ENCODE measurements at regions not wholly inside any gene's neighbourhood (a gene's known extent, or its start where the extent isn't known, plus 50 kb on each side); places are given as distances from the start of the nearest gene placed in this dataset.

DNA sequence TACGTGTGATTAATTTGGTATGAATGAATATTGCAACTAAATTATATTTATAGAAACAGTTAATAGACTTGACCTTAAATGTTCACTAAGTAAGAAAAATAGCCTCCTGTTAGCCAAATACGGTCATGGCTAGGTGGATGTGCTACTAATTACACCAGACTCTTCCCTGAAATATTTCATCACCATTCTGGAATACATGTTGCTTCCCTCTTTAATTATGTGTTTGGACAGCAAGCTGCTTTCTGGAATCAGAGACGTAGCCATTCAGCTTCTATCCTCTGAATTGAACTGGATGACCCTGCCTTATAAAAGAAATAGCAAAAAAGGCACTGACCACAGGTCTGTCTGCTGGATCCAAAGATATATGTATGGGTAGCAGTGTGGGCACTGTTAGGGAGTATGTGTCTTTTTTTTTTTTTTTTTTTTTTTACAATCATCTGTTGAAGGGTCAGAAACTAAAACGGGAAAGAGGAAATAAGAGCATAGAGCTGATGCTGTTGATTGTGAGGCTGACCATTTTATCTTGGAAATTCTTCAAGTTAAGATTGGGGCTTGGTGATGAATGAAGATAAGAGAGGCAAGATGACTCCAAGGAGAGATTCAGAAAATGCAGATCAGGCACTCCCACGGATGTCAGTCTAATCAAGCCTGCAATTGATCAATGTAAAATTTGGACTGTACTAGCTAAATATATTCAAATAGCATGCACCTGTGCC is 283.2 kb upstream of the HSF2 start:
- Mint-ChIP-seq H3K36me3 (ENCODE audit: low read depth) (no peaks in the 10 kb centered on the region), H3K9me3 (no peaks in the 10 kb centered on the region), H3K27ac (no peak overlapping the region), H3K4me3 (no peak overlapping the region), H3K27me3 (peaks cover under 1% of the 10 kb centered on the region), H3K4me1 (ENCODE audit: low read depth) (no peaks in the 10 kb centered on the region)

DNA sequence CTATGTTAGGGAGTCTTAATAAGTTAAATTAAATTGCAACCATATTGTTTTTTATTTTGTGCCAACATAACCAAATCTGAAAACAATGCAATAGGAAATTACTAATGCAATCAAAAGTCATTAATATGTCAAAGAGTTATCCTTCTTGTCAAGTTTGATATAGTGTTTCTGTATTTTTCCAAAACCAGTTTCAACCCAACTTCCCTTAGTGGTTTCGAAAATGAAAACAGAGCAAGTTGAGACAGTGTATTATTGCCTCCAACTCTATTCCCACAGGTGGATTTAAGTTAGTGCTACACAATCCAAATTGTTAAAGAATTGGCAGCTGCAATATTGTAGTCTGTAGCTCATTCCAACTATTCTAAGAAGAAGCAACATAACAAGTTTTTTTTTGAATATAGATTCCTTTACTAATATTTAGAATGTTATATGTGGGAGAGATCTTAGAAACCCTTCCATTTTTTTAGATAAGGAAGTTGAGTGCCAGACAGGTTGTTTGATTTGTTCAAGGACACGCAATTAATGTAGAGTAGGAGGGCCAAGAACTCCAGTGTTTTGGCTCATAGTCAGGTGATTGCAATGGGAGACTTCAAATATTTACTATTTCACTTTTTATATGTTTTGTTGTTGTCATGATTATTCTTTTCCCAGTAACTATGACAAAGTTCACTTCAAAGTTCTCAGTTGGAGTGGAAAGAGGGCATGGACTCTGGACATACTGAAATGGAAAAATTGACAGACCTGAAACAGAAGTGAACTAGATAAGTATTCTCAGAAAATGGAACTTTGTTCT is 282.4 kb upstream of the HSF2 start:
- no peaks in the 10 kb centered on the region for H3K4me1 Mint-ChIP-seq (ENCODE audit: low read depth)
- H3K36me3 Mint-ChIP-seq (ENCODE audit: low read depth): no peaks in the 10 kb centered on the region
- no peaks in the 10 kb centered on the region for H3K9me3 Mint-ChIP-seq
- H3K27ac Mint-ChIP-seq: no peak overlapping the region
- no peak overlapping the region for H3K4me3 Mint-ChIP-seq
- H3K27me3 Mint-ChIP-seq: no peaks in the 10 kb centered on the region

DNA sequence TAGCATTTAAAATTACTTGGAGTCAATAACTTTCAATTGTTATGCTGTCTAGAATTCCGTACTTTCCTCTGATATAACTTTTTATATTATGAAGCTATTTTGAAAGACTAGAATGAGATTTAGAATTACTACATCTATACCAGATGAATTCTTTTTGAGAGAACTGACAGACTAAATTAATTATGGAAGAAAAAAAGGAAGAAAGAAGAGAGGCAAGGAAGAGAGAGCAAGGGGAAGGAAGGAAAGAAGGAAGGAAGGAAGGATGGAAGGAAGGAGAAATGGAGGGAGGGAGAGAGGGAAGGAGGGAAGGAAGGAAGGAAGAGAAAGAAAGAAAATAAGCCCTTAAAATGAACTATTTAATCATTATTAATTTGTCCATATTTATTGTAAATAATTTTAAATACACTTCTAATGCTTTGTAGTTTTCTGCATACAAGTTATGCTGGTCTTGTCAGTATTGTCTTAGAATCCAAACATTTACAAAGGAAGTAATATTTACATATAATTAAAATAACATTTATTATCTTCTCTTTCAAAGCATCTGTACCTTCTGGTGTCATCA is 280.4 kb upstream of the HSF2 start:
- no peaks in the 10 kb centered on the region for H3K4me1 Mint-ChIP-seq (ENCODE audit: low read depth)
- H3K27me3 Mint-ChIP-seq: no peaks in the 10 kb centered on the region
- H3K27ac Mint-ChIP-seq: no peak overlapping the region
- no peaks in the 10 kb centered on the region for H3K36me3 Mint-ChIP-seq (ENCODE audit: low read depth)
- H3K9me3 Mint-ChIP-seq: no peaks in the 10 kb centered on the region
- no peak overlapping the region for H3K4me3 Mint-ChIP-seq

DNA sequence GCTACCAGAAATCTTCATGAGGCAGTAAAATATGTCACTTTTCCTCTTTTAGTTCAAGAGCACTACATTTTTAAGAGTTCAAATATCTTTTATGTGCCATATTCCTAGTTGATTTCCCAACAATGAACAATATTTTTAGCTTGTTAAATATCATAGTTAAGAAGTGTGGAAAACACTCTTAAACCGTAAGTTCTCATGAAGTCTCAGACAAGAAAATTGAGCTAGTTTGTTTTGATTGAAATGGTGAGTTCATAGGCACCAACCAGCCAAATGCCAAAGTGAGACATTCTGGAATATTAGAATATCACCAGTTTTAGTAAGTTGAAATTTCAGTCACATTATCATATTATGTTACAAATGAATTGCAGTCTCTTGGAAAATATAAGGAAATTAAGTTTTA is 277.2 kb upstream of the HSF2 start:
- H3K4me1 Mint-ChIP-seq (ENCODE audit: low read depth): no peaks in the 10 kb centered on the region
- H3K9me3 Mint-ChIP-seq: no peaks in the 10 kb centered on the region
- H3K4me3 Mint-ChIP-seq: no peak overlapping the region
- H3K27ac Mint-ChIP-seq: no peak overlapping the region
- H3K27me3 Mint-ChIP-seq: no peaks in the 10 kb centered on the region
- H3K36me3 Mint-ChIP-seq (ENCODE audit: low read depth): no peaks in the 10 kb centered on the region

DNA sequence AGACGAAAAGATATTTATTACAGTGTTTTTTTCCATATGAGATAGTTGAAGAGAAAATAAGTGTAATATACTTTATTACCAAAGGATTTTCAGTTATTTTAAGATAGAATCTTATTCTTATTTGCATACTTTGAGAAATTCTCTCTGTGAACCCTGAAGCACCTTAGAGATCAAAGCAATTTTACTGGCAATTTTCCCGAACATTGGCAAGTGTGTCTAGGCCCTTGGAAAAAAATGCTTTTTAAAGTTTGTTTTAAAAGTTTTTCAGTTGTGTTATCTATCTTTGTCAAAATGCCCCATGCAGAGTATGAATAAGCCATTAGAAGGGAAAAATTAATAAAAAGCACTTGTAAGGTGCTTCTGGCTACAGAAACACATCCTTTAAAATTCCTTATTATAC is 276.8 kb upstream of the HSF2 start:
- no peaks in the 10 kb centered on the region for H3K36me3 Mint-ChIP-seq (ENCODE audit: low read depth)
- no peak overlapping the region for H3K27ac Mint-ChIP-seq
- no peaks in the 10 kb centered on the region for H3K4me1 Mint-ChIP-seq (ENCODE audit: low read depth)
- H3K4me3 Mint-ChIP-seq: no peak overlapping the region
- H3K27me3 Mint-ChIP-seq: no peaks in the 10 kb centered on the region
- no peaks in the 10 kb centered on the region for H3K9me3 Mint-ChIP-seq

DNA sequence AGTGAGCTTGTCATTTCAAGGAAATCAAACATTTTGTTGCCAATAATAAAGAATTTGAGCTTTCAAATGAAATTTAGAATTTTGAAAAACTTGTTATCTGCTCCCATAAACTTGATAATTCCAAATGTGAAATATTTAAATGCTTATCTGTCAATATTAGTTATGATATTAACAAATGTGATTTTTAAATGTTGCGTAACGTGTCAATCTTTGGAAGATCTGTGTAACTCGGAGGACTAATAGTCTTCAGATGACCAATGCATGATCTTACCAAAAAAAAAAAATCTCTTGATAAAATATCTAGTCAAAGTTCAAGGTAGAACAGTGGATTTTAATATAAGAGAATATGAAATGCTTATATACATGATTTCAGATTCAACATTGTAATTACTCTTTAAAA is 274.5 kb upstream of the HSF2 start:
- no peaks in the 10 kb centered on the region for H3K36me3 Mint-ChIP-seq (ENCODE audit: low read depth)
- no peaks in the 10 kb centered on the region for H3K27me3 Mint-ChIP-seq
- H3K4me1 Mint-ChIP-seq (ENCODE audit: low read depth): no peaks in the 10 kb centered on the region
- no peak overlapping the region for H3K4me3 Mint-ChIP-seq
- no peak overlapping the region for H3K27ac Mint-ChIP-seq
- H3K9me3 Mint-ChIP-seq: no peaks in the 10 kb centered on the region

DNA sequence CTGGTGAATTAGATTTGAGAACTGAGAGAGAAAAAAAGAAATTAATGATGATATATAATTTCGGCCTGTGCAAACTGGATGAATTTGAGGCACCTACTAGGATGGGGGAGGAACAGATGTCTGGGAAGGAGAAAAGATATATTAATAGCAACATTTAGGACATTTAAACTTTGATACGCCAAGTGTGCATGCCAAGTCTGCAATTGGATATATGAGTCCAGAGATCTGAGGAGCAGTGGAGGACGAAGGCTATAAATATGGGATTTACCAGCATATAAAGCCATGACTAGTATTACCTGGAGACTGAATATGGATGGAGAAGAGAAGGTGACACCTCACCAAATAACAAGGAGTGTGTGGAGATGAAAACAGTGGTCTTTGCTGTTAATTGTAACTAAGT is 272.6 kb upstream of the HSF2 start:
- Mint-ChIP-seq H3K27me3 (no peaks in the 10 kb centered on the region), H3K9me3 (no peaks in the 10 kb centered on the region), H3K27ac (no peak overlapping the region), H3K4me3 (no peak overlapping the region), H3K36me3 (ENCODE audit: low read depth) (no peaks in the 10 kb centered on the region), H3K4me1 (ENCODE audit: low read depth) (no peaks in the 10 kb centered on the region)

DNA sequence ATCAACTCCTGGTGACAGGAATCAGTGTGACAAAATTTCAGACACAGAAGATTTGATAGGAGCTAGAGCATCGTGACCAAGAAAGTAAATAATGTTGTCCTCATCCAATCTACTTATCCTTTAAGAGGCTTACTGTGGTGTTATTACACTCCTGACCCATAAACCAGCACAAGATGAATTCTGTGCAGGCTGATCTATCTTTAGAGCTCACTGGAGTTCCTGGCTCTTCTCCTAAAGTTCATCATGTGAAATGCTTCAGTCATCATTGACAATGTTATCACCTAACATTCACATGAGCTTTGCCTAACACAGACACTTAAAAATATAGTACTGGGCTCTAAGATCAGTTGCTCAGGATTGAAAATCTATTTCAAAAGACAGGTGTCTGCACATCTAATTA is 271.0 kb upstream of the HSF2 start:
- Mint-ChIP-seq H3K27ac (no peak overlapping the region), H3K36me3 (ENCODE audit: low read depth) (no peaks in the 10 kb centered on the region), H3K4me3 (no peak overlapping the region), H3K9me3 (no peaks in the 10 kb centered on the region), H3K27me3 (no peaks in the 10 kb centered on the region), H3K4me1 (ENCODE audit: low read depth) (no peaks in the 10 kb centered on the region)

DNA sequence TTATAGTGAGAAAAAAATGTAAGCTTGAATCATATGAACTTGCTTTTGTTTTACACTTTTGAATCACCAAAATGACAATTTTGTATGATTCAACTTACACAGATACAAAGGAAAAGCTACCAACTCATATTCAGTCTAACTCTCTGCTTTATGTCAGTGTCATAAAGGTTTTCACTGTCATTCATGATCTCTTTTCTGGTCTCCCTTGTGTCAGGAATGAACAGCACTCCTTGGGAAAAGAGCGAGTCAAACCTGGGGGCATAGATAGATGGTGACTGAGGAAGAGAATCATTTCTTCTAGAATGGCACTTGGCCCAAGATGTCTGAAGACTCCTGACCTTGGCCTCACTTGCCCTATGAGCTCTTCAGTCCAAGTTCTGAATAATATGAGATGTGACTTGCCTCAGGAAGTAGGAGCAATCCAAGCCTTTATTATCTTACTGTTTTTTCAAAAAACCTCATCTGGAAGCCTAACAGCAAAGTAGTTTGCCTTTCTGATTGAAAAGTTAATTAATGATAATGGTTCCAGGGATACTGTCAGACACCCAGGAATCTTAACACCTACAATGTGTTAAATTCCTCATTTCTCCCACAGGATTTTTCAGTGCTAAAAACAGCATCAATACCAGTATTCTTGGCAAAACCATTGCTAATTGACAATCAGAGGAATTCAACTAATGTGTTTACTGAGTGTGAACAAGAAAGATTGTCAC is 270.0 kb upstream of the HSF2 start:
- no peak overlapping the region for H3K27ac Mint-ChIP-seq
- no peaks in the 10 kb centered on the region for H3K36me3 Mint-ChIP-seq (ENCODE audit: low read depth)
- H3K27me3 Mint-ChIP-seq: no peaks in the 10 kb centered on the region
- H3K4me3 Mint-ChIP-seq: no peak overlapping the region
- H3K9me3 Mint-ChIP-seq: no peaks in the 10 kb centered on the region
- H3K4me1 Mint-ChIP-seq (ENCODE audit: low read depth): no peaks in the 10 kb centered on the region

DNA sequence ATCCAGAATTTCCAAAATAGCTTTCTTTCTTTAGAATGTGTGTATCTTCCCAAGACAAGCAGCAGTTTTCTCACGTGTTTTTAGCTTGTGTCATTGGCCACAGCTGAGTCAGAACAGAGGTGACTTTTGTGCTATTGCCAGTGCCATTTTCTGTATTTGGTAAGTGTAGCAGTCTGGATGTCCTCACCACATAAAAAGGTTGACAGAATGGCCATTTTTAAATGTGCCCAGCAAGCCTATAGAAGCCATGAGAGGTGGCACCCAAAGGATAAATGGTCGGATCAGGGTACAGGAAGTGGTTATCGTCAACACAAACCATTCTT is 269.5 kb upstream of the HSF2 start:
- Mint-ChIP-seq H3K9me3 (no peaks in the 10 kb centered on the region), H3K4me3 (no peak overlapping the region), H3K4me1 (ENCODE audit: low read depth) (no peaks in the 10 kb centered on the region), H3K36me3 (ENCODE audit: low read depth) (no peaks in the 10 kb centered on the region), H3K27ac (no peak overlapping the region), H3K27me3 (no peaks in the 10 kb centered on the region)

DNA sequence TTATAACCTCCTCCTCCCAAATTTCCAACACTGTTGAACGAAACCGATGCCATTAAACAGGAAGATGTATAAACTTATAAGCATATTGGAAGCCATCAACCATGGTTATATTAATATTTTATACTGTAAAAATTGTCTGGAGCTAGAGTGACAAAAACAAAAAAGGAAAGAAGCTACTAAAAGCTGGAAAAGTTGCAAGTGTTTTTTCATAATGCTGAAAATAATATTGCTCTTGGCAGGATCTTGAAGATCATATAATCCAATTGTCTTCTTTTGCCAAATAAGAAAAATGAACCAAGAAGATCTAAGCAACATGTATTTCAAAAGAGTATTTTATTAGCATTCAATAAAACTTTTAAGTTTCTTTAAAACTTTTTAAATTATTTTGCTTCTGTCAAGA is 268.9 kb upstream of the HSF2 start:
- no peaks in the 10 kb centered on the region for H3K36me3 Mint-ChIP-seq (ENCODE audit: low read depth)
- no peak overlapping the region for H3K27ac Mint-ChIP-seq
- no peak overlapping the region for H3K4me3 Mint-ChIP-seq
- no peaks in the 10 kb centered on the region for H3K27me3 Mint-ChIP-seq
- H3K9me3 Mint-ChIP-seq: no peaks in the 10 kb centered on the region
- no peaks in the 10 kb centered on the region for H3K4me1 Mint-ChIP-seq (ENCODE audit: low read depth)

DNA sequence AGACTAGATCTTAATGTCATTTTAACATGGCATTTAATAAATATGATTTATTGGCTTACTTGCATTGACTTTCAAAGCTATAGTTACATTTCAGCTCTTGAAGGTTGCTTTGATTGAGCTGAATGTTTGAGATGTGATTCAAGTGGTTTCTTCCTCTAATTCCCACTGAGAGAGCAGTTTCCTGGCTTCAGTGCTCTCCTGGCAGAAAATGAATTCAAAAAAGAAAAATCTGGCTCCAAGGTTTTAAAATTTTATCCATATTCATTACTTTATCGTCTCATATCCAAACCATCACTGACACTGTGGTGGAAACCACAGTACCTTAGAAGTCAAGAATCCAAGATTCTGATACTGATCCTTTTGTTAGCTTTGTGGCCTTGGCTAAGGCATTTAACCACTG is 263.1 kb upstream of the HSF2 start:
- Mint-ChIP-seq H3K4me3 (no peak overlapping the region), H3K36me3 (ENCODE audit: low read depth) (no peaks in the 10 kb centered on the region), H3K27ac (no peak overlapping the region), H3K9me3 (no peaks in the 10 kb centered on the region), H3K4me1 (ENCODE audit: low read depth) (no peaks in the 10 kb centered on the region), H3K27me3 (no peaks in the 10 kb centered on the region)

DNA sequence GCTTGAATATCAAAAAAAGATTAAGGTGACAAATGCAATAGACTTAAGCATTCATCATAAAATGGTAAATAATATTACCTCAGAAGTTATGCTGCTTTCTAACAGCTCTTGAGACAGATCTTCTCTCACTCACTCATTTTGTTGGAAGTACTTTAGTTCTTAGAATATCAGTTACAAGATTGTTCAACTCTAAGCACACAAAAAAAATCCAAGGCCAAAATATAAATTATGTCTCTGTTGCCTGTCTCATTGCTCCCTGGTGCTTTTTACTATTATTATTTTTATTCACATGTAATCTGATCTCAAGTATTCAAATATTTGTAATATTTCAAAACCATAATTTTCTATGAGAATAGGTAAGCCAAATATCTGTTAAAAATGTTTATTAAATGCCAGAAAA is 259.4 kb upstream of the HSF2 start:
- Mint-ChIP-seq H3K27me3 (no peaks in the 10 kb centered on the region), H3K36me3 (ENCODE audit: low read depth) (no peaks in the 10 kb centered on the region), H3K4me3 (no peak overlapping the region), H3K9me3 (no peaks in the 10 kb centered on the region), H3K4me1 (ENCODE audit: low read depth) (no peaks in the 10 kb centered on the region), H3K27ac (no peak overlapping the region)

DNA sequence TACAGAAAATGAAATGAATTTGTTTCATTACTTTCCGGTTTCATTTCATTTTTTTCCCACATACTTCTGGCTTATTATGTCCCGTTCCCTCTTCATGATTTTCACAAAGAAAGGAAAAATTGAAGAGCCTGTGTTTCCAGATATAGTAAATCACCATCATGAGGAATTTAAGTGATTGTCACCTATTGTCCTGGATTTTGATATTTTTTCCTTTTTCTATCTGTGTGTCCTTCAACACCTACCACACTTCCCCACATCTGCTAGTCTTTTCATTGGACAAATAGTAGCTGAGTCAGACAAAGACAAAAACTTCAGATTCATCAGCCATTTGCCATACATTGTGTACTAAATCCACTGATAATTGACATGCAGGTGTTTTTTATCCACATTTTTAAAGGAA is 258.2 kb upstream of the HSF2 start:
- Mint-ChIP-seq H3K9me3 (no peaks in the 10 kb centered on the region), H3K4me3 (no peak overlapping the region), H3K36me3 (ENCODE audit: low read depth) (no peaks in the 10 kb centered on the region), H3K27me3 (no peaks in the 10 kb centered on the region), H3K4me1 (ENCODE audit: low read depth) (no peaks in the 10 kb centered on the region), H3K27ac (no peak overlapping the region)

DNA sequence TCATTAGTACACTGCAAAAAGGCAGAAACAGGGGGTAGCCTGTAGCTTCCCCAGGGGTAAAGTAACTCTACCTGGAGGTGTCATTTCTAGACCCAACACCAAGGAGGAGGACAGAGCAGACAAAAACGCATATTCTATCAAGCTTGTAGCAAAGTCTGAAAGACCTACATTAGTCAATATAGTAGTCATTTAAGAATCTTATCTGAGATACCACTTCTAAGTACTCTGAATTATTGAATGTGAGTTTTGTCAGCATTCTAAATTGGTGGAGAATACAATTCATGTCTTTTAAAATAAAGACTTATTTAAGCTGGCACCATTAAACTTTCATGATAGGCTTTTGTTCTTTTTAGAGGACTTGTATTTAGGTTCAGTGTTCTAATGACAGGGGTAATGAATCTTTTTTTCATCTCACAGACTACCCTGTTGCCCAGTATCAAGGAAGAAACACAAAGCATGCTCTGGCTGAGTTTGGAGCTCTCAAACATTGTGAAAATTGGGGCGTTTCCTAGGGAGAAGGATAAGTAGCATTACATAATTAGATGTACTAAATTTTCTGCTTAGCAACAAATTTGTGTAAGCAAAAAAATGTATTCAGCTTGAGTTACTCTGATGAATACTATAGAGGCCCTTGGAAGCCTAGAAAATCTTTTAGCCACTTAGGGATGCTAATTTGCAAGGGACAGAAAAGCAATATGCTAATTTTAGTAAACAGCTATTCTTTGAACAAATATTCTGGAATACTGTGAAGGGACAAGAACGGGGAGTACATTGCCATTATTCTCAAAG is 255.4 kb upstream of the HSF2 start:
- no peak overlapping the region for H3K27ac Mint-ChIP-seq
- no peaks in the 10 kb centered on the region for H3K36me3 Mint-ChIP-seq (ENCODE audit: low read depth)
- H3K4me1 Mint-ChIP-seq (ENCODE audit: low read depth): no peaks in the 10 kb centered on the region
- no peaks in the 10 kb centered on the region for H3K27me3 Mint-ChIP-seq
- no peaks in the 10 kb centered on the region for H3K9me3 Mint-ChIP-seq
- no peak overlapping the region for H3K4me3 Mint-ChIP-seq

Measured in stimulated activated naive CD8-positive, alpha-beta T cell treated with anti-CD3 and anti-CD28 coated beads, Interleukin-15, Interleukin-2, amounts not matched to agents 100 ng/mL and 50 ng/mL, for 24 hours (primary cell).